ENCODE measurements at regions not wholly inside any gene's neighbourhood (a gene's known extent, or its start where the extent isn't known, plus 50 kb on each side); places are given as distances from the start of the nearest gene placed in this dataset.

GRCh38 chr5:173705512-173706044, 89.1 kb upstream of the BOD1 start:
- Histone ChIP-seq H3K36me3 (no peaks in the 10 kb centered on the region), H3K9me3 (no peaks in the 10 kb centered on the region), H3K4me3 (ENCODE audit: low read depth, low read length) (no peak overlapping the region), H3K27me3 (no peaks in the 10 kb centered on the region), H3K4me1 (peaks cover 24% of the 10 kb centered on the region)
- TF ChIP-seq CTCF (IDR thresholded peaks at IDR 0.05; ENCODE audit: low read depth, low read length): no peak
- DNase-seq: no peak

DNA sequence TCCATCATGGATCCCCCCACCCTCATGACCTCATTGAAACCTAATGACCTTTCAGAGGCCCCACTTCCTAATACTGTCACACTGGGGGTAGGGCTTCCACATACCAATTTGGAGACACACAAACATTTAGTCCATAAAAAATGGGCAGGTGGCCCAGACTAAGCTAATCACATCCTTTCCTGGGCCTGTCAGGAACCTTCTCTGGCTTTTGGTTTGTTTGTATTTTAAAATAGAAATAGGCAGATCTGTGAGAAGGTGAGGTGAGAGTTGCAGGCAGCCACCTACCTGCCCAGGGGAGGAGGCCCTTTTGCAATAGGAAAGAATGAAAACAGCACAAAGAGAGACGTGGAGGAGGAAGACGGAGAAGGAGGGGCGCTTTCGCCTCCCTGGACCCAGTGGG, 90.2 kb upstream of the BOD1 start:
- no peak for DNase-seq
- Histone ChIP-seq H3K9me3 (no peaks in the 10 kb centered on the region), H3K4me3 (ENCODE audit: low read depth, low read length) (no peak overlapping the region), H3K27me3 (no peaks in the 10 kb centered on the region), H3K36me3 (no peaks in the 10 kb centered on the region), H3K4me1 (peaks cover 24% of the 10 kb centered on the region)
- no peak for TF ChIP-seq CTCF (IDR thresholded peaks at IDR 0.05; ENCODE audit: low read depth, low read length)

- Histone ChIP-seq H3K4me3 (ENCODE audit: low read depth, low read length) (no peak overlapping the region), H3K36me3 (no peaks in the 10 kb centered on the region), H3K27me3 (no peaks in the 10 kb centered on the region), H3K9me3 (no peaks in the 10 kb centered on the region), H3K4me1 (peaks cover 24% of the 10 kb centered on the region)
- no peak for TF ChIP-seq CTCF (IDR thresholded peaks at IDR 0.05; ENCODE audit: low read depth, low read length)
- peak; percentile 82 for DNase-seq
Measured at GRCh38 chr5:173707392-173707791, 90.9 kb upstream of the BOD1 start.

DNA sequence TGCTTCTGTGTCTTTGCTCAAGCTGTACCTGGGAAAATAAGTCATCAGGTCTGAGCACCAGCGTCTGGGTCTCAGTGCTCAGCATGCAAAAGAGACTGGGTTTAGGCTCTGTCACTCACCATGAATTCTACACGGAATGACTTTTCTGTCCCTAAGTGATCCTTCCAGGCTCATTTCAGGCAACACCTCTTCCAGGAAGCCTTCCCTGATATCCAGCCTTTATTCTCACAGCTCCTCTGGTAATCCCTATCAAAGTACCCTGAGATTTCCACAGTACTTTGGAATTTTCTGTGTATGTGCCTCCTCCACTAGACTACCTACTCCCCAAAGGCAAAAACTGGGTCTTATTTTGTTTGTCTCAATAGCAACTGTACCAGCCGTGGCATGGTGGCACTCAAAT, 92.7 kb upstream of the BOD1 start:
- Histone ChIP-seq H3K27me3 (no peaks in the 10 kb centered on the region), H3K4me3 (ENCODE audit: low read depth, low read length) (no peak overlapping the region), H3K4me1 (peaks cover 24% of the 10 kb centered on the region), H3K9me3 (no peaks in the 10 kb centered on the region), H3K36me3 (no peaks in the 10 kb centered on the region)
- TF ChIP-seq CTCF (IDR thresholded peaks at IDR 0.05; ENCODE audit: low read depth, low read length): no peak
- DNase-seq: no peak

- H3K9me3 ChIP-seq: no peaks in the 10 kb centered on the region
- H3K36me3 ChIP-seq: no peaks in the 10 kb centered on the region
- H3K4me1 ChIP-seq: peaks cover 20% of the 10 kb centered on the region
- H3K4me3 ChIP-seq (ENCODE audit: low read depth, low read length): no peak overlapping the region
- no peaks in the 10 kb centered on the region for H3K27me3 ChIP-seq
- TF ChIP-seq CTCF (IDR thresholded peaks at IDR 0.05; ENCODE audit: low read depth, low read length): no peak
- no peak for DNase-seq
Measured at GRCh38 chr5:173709761-173710160, 93.3 kb upstream of the BOD1 start.

DNA sequence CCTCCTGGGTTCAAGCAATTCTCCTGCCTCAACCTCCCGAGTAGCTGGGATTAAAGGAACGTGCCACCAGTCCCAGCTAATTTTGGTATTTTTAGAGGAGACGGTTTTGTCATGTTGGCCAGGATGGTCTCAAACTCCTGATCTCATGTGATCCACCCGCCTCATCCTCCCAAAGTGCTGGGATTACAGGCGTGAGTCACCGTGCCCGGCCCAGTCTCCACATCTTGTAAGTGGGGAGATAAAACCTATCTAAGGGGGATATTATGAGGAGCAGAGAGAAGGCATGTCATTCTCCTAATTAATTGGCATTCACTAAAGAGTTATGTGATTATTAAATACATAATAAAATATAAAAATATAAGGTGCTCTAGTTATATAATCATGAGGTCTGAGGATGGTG, 94.1 kb upstream of the BOD1 start:
- H3K36me3 ChIP-seq: no peaks in the 10 kb centered on the region
- H3K4me1 ChIP-seq: peaks cover 22% of the 10 kb centered on the region
- H3K9me3 ChIP-seq: no peaks in the 10 kb centered on the region
- DNase-seq: no peak
- no peak overlapping the region for H3K4me3 ChIP-seq (ENCODE audit: low read depth, low read length)
- TF ChIP-seq CTCF (IDR thresholded peaks at IDR 0.05; ENCODE audit: low read depth, low read length): no peak
- H3K27me3 ChIP-seq: no peaks in the 10 kb centered on the region

All from BE2C (cell line).